GM18951 (cell line): ENCODE measurements at regions not wholly inside any gene's neighbourhood (a gene's known extent, or its start where the extent isn't known, plus 50 kb on each side); places are given as distances from the start of the nearest gene placed in this dataset.

Experiments
- POLR2A ChIP-seq: IDR thresholded peaks from 4 replicates; pipeline ENCODE4 v1.6.1; 2011; ENCODE audit warnings: mild to moderate bottlenecking; ENCODE audit not compliant: insufficient read length, insufficient read depth; ENCODE audit errors: extremely low read depth
- in situ Hi-C: fragments of 300-500 bp; cut with MboI; formaldehyde crosslinking; loops from one replicate; pipeline ENCODE4 v1.12.0; 2022; ENCODE audit warnings: low sequenced_read_pairs, mixed read lengths, inconsistent platforms; ENCODE audit not compliant: unreplicated experiment

DNA sequence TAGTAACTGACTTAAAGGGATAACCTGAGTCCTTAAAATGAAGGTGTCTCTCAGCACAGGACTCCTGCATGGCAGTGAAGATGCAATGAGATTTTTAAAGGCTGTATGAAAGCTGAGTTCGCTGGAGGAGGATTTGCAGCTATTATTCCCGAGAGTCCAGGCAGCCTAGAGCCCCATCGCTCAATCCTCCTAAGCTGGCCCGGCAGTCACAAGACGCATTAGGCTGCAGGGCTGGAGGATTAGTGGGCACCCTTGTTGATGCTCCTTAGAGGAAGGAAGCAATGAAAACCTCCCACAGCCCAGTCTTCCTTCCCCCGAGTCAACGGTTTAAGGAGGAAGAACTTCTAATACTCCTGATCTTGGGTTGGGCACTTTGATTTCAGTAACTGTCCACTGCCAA lies 239.5 kb downstream of the EFNB2 start:
- no peak for TF ChIP-seq POLR2A
- in situ Hi-C loops: no loop called here

DNA sequence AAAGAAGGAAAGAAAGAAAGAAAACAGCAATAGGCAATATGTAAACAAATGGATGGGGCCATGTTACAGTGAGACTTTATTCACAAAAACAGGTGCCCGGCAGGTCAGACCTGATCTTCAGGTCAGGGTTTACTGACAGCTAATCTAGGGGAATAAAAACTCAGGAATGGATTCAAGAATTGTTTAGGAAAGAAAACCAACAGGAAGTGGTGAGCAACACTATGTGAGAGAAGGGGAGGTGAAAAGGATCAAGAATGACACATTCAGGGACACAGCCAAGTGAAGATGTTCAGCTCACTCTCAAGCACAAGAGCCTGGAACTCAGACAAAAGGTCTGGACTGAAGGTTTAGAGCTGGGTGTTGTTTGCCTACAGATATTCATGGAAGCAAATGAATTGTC lies 244.5 kb downstream of the EFNB2 start:
- TF ChIP-seq POLR2A: no peak
- in situ Hi-C loops: no loop called here

DNA sequence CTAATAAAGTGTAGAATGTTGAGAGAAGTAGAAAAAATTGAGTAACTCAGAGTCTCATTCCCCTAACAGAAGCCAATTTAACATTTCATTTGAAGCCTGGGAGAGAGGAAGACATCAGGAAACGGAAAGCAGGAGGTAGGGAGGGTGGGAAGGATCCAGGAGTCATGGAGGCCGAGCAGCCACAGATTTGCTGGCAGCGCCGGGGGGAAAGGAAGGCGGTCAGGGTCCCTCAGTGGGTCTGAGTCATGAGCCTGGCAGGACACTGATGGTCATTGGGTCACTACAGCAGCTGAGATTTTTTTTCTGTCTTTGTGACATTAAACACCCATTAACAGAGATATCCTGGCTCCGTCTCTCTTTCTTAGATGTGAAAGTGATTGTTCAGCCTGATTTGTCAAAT lies 248.1 kb downstream of the EFNB2 start:
- in situ Hi-C loops: no loop called here
- no peak for TF ChIP-seq POLR2A

DNA sequence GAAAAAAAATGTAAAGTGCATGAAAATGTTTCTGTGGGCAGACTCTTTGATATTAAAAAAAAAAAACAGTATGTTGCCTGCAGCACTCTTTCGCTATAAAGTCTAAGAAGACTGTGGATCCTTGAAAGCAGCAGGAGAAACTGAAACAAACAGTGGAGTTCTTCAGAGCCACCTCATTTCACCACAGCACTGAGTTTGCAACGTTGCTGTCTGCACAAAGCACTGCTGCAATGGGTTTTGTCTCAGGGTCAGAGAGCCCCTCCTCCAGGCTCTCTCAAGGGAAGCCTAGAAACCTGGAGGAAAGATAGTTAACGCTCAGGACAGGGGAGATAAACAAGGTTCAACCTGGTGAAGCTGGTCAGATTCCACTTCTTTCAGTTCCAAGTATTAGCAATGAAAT lies 248.7 kb downstream of the EFNB2 start:
- TF ChIP-seq POLR2A: no peak
- in situ Hi-C loops: no loop called here

DNA sequence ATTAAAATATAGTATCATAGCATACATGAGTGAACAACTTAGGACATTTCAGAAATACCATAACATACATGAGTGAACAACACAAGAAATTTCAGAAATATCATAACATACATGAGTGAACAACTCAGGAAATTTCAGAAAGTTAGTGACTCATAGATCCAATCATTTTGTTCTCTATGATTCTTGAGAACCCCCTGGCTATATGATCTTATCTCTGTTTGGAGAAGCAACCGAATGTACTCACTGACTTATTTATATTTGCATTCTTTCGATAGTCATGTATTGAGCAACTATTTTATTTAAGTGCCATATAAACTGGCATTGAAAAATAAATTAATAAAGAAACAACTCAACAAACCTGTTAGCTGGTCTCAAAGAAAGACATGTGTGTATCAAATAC lies 251.1 kb downstream of the EFNB2 start:
- in situ Hi-C loops: no loop called here
- TF ChIP-seq POLR2A: no peak

DNA sequence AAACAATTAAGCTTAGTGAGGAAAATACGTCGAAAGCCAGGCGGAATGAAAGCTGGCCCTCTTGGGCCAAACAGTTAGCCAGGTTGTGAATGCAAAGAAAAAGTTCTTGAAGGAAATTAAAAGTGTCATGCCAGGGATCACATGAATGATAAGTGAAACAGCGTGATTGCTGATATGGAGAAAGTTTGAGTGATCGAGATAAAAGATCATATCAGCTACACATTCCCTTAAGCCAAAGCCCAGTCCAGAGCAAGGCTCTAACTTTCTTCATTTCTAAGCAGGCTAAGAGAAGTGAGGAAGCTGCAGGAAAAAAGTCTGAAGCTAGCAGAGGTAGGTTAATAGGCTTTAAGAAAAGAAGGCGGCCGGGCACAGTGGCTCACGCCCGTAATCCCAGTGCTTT lies 254.0 kb downstream of the EFNB2 start:
- in situ Hi-C loops: no loop called here
- TF ChIP-seq POLR2A: no peak

DNA sequence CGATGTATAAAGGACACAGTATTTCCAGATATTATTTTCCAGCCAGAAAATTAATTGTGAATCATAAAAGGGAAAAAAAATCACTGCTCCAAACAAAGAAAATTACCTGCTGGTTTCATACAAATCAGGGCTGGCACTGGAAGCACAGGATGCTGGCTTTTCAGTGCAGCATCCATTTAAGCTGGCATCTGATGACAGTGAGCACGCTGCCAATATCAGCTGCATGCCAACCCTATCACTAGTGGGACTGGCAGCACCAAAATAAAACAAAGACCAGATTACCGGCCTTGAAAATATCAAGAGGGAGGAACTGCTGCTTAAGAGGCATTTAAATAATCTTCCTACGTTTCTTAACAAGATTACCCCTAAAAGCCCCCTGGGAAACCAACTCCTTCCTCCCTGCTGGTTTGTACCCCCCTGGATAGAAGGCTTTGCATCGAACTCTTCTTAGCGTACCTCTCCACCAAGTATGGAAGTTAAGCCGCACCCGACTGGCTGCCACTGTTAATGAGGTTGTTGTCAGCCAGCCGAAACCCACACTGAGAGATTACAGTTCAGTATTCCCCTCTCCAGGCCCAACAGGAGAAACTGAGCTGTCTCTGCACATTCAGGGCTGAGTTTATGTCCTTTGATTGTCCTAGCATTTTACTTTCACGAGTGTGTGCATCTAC lies 257.8 kb downstream of the EFNB2 start:
- TF ChIP-seq POLR2A: no peak

DNA sequence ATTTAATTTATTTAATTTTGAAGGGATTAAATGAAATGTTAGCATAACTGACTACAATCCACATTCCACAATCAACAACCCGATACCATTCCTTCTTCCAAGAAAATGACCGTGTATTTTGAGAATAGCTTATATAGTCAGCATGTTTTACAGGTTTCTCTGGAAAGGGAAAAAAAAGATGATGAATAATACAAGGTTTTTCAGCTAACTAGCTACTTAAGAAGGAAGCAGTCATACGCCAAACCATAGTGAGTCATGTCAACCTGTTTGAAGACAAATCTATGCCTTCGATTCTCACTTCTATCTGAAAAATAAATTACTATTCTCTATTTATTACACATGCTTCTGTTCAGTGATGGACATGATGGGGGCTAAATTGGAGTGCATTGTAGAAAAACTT lies 258.6 kb downstream of the EFNB2 start:
- no peak for TF ChIP-seq POLR2A
- in situ Hi-C loops: no loop called here

More for the DNA sequence above, 257.8 kb downstream of the EFNB2 start:
- in situ Hi-C loops: no loop called here

DNA sequence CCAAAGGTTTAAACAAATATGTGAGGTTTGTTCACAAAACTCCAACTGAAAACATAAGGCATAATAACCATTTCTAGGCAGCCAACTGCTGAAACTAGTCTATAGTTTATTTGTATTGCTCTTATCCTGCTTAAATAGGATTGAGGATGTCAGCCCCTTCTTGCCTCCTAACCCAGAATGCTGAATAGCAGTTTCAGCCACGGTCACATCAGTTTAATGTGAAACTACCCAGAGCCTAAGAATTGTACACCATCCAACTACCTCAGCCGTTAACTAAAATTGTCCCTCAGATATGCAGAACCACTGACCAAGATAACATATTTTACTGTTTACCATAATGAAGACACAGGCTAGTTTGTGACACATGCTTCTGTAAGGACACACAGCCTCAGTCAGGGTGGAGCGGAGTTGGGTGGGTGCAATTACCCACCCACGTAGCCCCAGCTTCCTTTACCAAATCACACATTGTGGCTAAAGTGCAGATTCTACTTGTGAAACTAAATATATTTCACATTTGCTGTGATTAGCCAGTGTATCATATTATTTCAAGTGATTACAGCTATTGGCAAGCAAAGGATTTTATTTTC lies 259.9 kb downstream of the EFNB2 start:
- no peak for TF ChIP-seq POLR2A
- in situ Hi-C loops: no loop called here

DNA sequence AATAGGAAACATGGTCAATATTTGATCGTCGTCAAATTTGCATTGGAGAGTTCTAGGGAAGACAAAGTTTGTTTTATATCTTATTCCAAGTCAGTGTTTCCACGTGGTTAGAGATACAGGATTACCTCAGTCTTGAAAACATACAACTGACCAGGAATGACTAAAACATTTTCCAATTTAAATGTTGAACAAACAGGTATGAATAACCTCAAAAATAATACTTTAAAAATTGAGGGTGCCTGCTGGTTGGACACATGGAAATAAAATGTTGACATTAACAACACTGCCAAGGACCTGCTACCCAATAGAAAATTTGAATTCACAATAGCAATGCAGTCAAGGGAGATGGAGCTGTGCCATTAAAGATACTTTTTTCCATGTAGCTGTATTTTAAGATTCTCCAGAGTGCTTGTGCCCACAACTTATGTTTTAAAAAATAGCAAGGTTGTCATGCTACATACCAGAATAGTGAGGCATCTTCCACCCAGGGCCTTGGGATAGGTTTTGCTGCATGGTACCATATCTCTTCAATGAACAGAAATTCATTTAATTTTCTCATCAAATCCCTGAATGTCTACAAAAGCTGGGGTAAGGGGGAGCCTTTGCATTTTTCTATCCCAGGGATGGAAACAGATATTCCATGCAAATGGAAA lies 260.8 kb downstream of the EFNB2 start:
- in situ Hi-C loops: no loop called here
- no peak for TF ChIP-seq POLR2A

DNA sequence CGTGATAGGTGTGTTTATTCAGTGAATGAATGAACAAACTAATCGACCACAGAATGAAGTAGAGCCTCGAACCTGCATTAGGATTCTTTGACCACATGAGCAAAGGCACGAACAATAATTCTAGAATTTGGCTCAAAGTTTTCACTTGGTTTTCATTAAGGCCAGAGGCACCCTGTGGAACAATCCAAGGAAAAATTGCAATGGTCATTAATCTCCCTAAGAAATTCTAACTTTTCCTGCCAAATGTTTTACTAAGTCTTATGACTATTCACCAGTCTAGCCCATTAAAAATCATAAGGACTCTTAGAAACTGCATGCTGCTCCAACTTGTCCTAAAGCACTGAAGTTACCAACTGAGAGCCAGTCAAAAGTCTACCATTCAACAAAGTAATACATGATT lies 271.7 kb downstream of the EFNB2 start:
- no peak for TF ChIP-seq POLR2A
- in situ Hi-C loops: no loop called here

DNA sequence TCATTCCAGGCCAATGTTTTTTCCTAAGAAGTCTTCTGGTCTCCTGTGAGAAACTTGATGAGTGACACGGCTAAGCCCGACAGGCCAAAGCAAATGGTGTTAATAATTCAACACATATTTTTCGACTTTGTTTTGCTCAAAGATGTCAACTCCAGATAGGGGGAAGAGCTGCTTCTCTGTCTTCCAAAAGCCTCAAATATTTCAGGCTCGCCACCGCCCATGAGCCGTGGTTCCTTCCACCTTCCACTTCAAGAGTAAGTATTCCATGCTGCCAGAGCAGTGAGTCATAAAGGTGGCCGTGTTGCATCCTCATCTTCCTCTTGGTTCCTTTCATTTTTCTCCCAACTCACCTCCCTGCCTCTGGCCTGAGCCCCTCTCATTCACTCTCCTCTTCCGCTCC lies 272.6 kb downstream of the EFNB2 start:
- in situ Hi-C loops: no loop called here

DNA sequence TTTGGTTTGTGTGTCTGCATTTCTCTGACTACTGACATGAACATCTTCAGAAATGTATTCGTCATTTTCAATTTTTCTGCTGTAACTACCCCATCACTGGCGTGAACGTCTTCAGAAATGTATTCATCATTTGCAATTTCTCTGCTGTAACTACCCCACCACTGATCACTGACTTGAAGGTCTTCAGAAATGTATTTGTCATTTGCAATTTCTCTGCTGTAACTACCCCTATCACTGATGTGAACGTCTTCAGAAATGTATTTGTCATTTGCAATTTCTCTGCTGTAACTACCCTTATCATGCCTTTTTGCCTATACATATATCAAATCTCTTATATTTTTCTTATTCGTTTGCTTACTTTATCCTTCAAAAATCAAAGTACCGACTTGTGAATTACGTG lies 274.0 kb downstream of the EFNB2 start:
- in situ Hi-C loops: no loop called here
- no peak for TF ChIP-seq POLR2A

More for the DNA sequence above, 272.6 kb downstream of the EFNB2 start:
- no peak for TF ChIP-seq POLR2A

DNA sequence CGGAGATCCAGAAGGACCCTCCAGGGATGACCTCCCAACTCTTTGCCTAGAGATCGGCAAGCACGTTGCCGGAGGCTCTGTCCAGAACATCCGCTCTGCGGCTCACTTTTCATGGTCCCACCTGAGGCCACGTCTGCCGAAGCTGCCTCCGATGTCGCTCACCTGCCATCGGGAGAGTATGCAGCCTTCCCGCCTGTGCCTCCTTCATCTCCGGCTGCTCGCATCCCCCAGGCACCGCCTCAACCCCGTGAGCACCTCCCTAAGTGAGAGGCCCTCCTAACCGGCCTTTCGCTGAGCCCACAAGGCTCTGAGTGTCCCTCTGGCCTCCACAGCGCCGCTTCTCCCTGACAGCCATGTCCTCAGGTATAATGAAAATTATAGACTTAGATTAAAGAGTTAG lies 275.1 kb downstream of the EFNB2 start:
- TF ChIP-seq POLR2A: no peak
- in situ Hi-C loops: no loop called here
